Astrocyte (in vitro differentiated cells and primary cell): ENCODE measurements at regions not wholly inside any gene's neighbourhood (a gene's known extent, or its start where the extent isn't known, plus 50 kb on each side); places are given as distances from the start of the nearest gene placed in this dataset.
"Not testable (repeated sequence)": the region's sequence is repeated elsewhere in the genome, so short reads cannot be mapped to it uniquely, and the experiment has no call there.

Experiments used
- EZH2 ChIP-seq: IDR thresholded peaks from 2 replicates; pipeline ENCODE4 v1.6.1; 2012; ENCODE audit warnings: mild to moderate bottlenecking, low read length, inconsistent platforms; ENCODE audit not compliant: insufficient read depth
- TF ChIP-seq, protein P1 (sequence below): IDR thresholded peaks from 2 replicates; pipeline ENCODE4 v1.5.1; 2011; ENCODE audit warnings: low read depth, mild to moderate bottlenecking, inconsistent platforms, low read length, moderate library complexity; ENCODE audit not compliant: insufficient read depth

DNA sequence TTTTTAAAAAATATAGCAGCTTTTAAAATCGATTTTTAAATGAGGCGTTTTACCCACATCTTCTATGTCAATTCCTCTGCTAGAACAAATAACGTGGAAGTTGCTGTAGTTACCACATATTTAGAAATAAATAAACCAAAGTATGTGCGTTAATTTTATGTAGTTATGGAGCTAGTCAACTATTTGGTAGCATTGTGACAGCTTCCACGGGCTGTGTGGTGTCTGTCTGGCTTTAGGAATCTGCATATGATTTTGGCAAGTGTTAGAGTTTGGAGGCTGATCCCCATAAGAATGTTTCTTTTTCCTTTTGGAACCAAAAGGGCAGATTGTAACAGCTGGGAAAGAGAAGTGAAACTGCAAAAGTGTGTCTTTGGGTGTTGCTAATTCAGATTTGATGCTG, 59.8 kb downstream of the HSFY2 start:
- TF ChIP-seq, protein P1, sequence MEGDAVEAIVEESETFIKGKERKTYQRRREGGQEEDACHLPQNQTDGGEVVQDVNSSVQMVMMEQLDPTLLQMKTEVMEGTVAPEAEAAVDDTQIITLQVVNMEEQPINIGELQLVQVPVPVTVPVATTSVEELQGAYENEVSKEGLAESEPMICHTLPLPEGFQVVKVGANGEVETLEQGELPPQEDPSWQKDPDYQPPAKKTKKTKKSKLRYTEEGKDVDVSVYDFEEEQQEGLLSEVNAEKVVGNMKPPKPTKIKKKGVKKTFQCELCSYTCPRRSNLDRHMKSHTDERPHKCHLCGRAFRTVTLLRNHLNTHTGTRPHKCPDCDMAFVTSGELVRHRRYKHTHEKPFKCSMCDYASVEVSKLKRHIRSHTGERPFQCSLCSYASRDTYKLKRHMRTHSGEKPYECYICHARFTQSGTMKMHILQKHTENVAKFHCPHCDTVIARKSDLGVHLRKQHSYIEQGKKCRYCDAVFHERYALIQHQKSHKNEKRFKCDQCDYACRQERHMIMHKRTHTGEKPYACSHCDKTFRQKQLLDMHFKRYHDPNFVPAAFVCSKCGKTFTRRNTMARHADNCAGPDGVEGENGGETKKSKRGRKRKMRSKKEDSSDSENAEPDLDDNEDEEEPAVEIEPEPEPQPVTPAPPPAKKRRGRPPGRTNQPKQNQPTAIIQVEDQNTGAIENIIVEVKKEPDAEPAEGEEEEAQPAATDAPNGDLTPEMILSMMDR = not testable (repeated sequence)
- not testable (repeated sequence) for TF ChIP-seq EZH2
